ENCODE measurements at regions not wholly inside any gene's neighbourhood (a gene's known extent, or its start where the extent isn't known, plus 50 kb on each side); places are given as distances from the start of the nearest gene placed in this dataset.
"Not testable (repeated sequence)": the region's sequence is repeated elsewhere in the genome, so short reads cannot be mapped to it uniquely, and the experiment has no call there.

DNA sequence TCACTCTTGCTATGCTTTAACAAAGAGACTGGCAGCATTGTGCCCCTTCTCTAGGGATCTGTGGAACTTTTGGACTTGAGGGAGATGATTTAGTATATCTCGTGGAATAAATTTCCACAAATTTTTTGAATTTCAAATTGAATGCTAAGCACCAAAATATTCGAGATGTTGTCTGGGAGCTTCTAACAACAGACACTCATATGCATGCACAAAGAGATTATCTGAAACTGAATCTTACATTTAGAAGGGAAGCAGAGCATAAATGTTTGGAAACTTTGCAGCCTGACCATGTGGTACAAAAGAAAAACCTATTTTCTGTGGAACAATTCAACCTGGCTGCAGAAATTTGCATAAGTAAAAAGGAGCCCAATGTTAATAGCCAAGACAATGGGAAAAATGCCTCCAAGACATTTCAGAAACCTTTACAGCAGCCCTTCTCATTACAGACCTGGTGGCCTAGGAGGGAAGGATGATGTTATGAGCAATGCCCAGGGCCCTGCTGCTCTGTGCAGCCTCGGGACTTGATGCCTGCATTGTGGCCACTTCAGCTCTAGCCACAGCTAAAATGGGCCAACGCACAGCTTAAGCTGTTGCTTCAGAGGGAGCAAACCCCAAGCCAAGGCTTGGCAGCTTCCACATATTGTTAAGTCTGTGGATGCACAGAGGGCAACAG, 285.8 kb upstream of the FAM174A start:
- DNase-seq (ENCODE audit: low spot score): no peak

GRCh38 chr5:100232736-100233135, 302.4 kb upstream of the FAM174A start:
- DNase-seq (ENCODE audit: low spot score): no peak

GRCh38 chr5:100188778-100189177, 346.4 kb upstream of the FAM174A start:
- no peak for DNase-seq (ENCODE audit: low spot score)

GRCh38 chr5:100188339-100188738, 346.8 kb upstream of the FAM174A start:
- DNase-seq (ENCODE audit: low spot score): no peak

DNA sequence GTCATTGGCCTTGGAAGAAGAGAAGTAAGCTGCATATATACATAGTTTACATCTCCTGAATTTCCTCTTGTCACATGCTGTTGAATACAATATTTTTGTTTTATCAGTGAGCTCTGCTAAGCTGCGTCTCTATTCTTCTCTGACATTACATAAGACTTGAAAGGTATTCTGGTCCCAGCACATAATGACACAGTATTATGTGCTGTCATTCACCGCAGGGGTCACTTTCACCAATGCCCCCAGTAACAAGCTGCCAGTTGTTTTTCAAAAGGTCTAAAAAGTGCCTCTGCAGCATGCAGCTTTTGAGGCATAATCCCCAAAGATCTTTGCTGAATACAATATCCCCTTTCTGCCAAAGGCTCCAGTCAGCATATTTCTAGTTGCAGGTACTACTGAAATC, 349.0 kb upstream of the FAM174A start:
- DNase-seq (ENCODE audit: low spot score): no peak

DNA sequence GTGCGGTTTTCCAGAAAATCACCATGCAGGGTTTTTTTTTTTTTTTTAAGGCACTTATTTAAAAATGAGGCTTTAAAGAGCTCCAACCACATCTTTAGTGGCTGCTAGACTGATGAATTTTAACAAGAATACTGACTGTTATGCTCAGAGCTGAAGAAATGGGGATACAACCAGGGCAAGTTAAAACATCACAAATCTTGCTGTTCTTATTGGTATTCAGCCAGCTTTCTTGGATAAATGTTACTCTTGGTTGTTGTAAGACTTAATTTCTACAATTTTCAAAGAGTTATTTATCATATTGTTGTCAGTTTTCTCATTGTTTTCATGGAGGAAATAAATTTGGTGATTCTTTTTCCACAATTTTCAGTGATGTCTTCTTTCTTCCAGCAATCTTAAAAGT, 352.8 kb upstream of the FAM174A start:
- no peak for DNase-seq (ENCODE audit: low spot score)

- DNase-seq (ENCODE audit: low spot score): no peak
Observed at GRCh38 chr5:100175346-100175745, 359.8 kb upstream of the FAM174A start.

- no peak for DNase-seq (ENCODE audit: low spot score)
Observed at GRCh38 chr5:100165309-100165708, 369.9 kb upstream of the FAM174A start.

GRCh38 chr5:100161868-100162267, 373.3 kb upstream of the FAM174A start:
- DNase-seq (ENCODE audit: low spot score): no peak

DNA sequence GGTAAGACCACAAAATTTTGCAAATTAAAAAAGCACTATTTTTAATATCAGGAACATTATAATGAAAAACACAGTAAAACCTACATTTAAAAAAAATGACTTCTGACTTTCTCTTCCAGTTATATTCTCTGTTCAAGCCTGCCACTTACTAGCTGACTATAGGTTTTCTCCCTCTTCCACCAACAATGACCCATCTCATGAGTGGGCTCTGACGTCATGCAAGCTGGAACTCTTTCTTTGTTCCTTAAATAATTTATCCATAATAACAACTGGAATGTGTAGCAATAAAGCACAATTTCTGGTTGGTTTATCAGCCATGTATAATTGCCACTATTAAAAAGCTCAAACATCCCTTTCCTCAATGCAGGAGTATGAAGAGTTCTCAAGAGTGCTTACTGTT, 378.1 kb upstream of the FAM174A start:
- DNase-seq (ENCODE audit: low spot score): no peak

- no peak for DNase-seq (ENCODE audit: low spot score)
Observed at GRCh38 chr5:100148239-100148638, 386.9 kb upstream of the FAM174A start.

DNA sequence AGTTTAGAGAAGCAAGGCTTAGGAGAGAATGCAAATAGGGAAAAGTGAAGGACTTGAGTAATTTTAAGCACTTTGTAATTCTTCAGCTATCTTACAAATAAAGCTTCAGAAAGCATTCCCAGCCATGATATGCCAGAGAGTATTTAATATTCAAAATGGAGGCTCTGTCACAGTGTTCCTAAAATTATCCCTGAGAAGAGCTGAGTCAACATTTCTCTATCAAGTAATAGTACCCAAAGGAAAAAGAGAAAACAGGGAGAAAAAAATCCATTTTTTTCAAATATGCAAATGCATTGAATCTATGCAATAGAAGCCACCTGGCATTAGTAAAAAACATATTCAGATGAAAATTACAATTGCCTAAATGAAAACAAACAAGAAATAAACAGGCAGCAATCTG, 392.6 kb upstream of the FAM174A start:
- no peak for DNase-seq (ENCODE audit: low spot score)

DNA sequence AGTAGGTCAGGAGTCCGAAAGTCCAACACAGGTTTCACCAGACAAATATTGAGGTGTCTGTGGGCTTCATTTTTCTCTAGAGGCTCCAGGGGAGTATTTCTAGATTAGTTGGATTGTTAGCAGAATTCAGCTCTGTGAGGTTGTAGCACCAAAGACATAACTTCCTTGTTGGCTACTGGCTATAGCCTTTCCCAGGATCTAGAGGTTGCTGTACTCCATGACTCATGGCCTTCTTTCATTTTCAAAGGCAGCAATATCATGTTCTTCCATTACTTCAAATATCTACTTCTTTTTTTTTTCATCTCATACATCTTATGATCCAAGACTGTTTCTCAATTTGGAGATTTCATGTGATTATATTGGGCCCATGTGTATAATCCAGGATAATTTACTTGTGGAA, 404.0 kb upstream of the FAM174A start:
- DNase-seq (ENCODE audit: low spot score): no peak

DNA sequence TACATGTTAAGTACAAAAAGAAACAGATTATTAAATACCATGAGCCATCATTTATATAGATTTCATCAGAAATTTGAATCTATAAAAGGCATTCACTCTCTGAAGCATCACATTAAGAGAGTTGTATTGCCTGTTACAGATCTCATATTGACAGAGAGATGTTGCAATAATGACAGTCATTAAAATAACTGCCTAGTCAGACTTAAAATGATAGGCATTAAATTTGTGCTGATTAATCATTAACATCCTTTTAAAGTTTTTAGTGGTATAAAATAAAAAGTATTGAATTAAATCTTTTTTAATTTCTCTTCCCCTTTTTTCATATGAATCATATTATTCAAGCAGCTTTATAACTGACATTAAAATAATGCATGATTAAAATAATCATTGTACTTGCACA, 404.9 kb upstream of the FAM174A start:
- DNase-seq (ENCODE audit: low spot score): no peak

GRCh38 chr5:100119903-100120302, 415.3 kb upstream of the FAM174A start:
- DNase-seq (ENCODE audit: low spot score): no peak

- no peak for DNase-seq (ENCODE audit: low spot score)
Observed at GRCh38 chr5:100110497-100110896, 424.7 kb upstream of the FAM174A start.

DNA sequence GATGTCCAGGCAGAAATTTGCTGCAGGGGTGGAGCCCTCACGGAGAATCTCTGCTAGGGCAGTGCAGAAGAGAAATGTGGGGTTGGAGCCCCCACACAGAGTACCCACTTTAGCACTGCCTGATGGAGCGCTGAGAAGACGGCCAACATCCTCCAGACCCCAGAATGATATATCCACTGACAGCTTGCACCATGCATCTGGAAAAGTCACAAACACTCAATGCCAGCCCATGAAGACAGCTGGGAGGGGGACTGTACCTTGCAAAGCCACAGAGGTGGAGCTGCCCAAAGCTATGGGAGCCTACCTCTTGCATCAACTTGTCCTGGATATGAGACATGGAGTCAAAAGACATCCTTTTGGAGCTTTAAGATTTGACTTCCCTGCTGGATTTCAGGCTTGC, 426.3 kb upstream of the FAM174A start:
- no peak for DNase-seq (ENCODE audit: low spot score)

DNA sequence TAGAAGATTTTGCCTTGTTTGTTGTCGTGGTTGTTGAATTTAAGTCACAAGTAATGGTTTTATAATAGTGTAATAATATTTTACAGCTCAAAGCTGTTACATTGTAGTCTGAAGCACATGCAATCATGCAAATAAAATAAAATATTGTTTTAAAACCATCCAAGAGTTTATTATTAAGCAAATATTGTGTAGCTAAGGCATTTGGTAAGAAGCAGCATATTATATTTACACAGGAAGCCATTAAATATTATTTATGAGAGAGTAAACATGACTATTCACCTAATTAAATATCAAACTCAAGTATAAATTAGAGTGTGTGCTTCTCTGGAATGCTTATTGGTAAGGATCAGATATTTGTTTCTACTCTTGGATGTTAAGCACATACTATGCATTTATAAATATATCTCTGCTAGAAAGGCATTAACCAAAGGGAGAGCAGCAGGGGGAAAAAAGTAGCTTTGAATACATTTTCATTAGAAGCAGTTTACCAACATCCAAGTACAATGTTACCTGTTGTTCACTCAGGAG, 431.5 kb upstream of the FAM174A start:
- not testable (repeated sequence) for DNase-seq (ENCODE audit: low spot score)

- not testable (repeated sequence) for DNase-seq (ENCODE audit: low spot score)
Observed at GRCh38 chr5:100101466-100101865, 433.7 kb upstream of the FAM174A start.

GRCh38 chr5:100096328-100096727, 438.8 kb upstream of the FAM174A start:
- DNase-seq (ENCODE audit: low spot score): not testable (repeated sequence)

GRCh38 chr5:100080703-100081102, 454.5 kb upstream of the FAM174A start:
- DNase-seq (ENCODE audit: low spot score): not testable (repeated sequence)

GRCh38 chr5:100079163-100079562, 456.0 kb upstream of the FAM174A start:
- not testable (repeated sequence) for DNase-seq (ENCODE audit: low spot score)

- not testable (repeated sequence) for DNase-seq (ENCODE audit: low spot score)
Observed at GRCh38 chr5:100066020-100066419, 469.2 kb upstream of the FAM174A start.
